RCC 7860 (cell line): ENCODE measurements at regions not wholly inside any gene's neighbourhood (a gene's known extent, or its start where the extent isn't known, plus 50 kb on each side); places are given as distances from the start of the nearest gene placed in this dataset.
"Not testable (repeated sequence)": the region's sequence is repeated elsewhere in the genome, so short reads cannot be mapped to it uniquely, and the experiment has no call there.

Experiments
- DNase-seq: peaks from one replicate; pipeline ENCODE4 v3.0.0-alpha.2; 2015; ENCODE audit warnings: low spot score
- FAIRE-seq: peaks from 2 replicates; lab custom pipeline; 2012; peaks lifted over from hg19 to GRCh38; lab: Jason Lieb, UNC

GRCh38 chr5:91244380-91245073 lies 138.6 kb downstream of the ARRDC3 start:
- DNase-seq = no peak
- FAIRE-seq = no peak

- FAIRE-seq (no peak), DNase-seq (no peak)
Measured at GRCh38 chr5:91243852-91244251, 139.3 kb downstream of the ARRDC3 start.

GRCh38 chr5:91243286-91243685 lies 139.8 kb downstream of the ARRDC3 start:
- FAIRE-seq = no peak
- no peak for DNase-seq

GRCh38 chr5:91241460-91241859 lies 141.7 kb downstream of the ARRDC3 start:
- not testable (repeated sequence) for FAIRE-seq, DNase-seq

GRCh38 chr5:91240175-91240574 lies 142.9 kb downstream of the ARRDC3 start:
- FAIRE-seq (no peak), DNase-seq (no peak)

- DNase-seq = no peak
- FAIRE-seq = no peak
Measured at GRCh38 chr5:91235271-91235694, 147.8 kb downstream of the ARRDC3 start.

GRCh38 chr5:91232523-91232922 lies 150.6 kb downstream of the ARRDC3 start:
- FAIRE-seq (no peak), DNase-seq (no peak)

- FAIRE-seq (no peak), DNase-seq (no peak)
Measured at GRCh38 chr5:91229031-91229727, 153.9 kb downstream of the ARRDC3 start.

- DNase-seq = no peak
- FAIRE-seq = no peak
Measured at GRCh38 chr5:91228188-91228587, 154.9 kb downstream of the ARRDC3 start.

- no peak for FAIRE-seq
- DNase-seq = peak; percentile 17
Measured at GRCh38 chr5:91225848-91226686, 157.1 kb downstream of the ARRDC3 start.

- no peak for DNase-seq
- no peak for FAIRE-seq
Measured at GRCh38 chr5:91224969-91225368, 158.1 kb downstream of the ARRDC3 start.

- FAIRE-seq = no peak
- no peak for DNase-seq
Measured at GRCh38 chr5:91224456-91224855, 158.7 kb downstream of the ARRDC3 start.

- DNase-seq = no peak
- FAIRE-seq = no peak
Measured at GRCh38 chr5:91223886-91224285, 159.2 kb downstream of the ARRDC3 start.

GRCh38 chr5:91222482-91222881 lies 160.6 kb downstream of the ARRDC3 start:
- DNase-seq = no peak
- FAIRE-seq = no peak

GRCh38 chr5:91221917-91222316 lies 161.2 kb downstream of the ARRDC3 start:
- no peak for DNase-seq
- FAIRE-seq = no peak

GRCh38 chr5:91219803-91220371 lies 163.2 kb downstream of the ARRDC3 start:
- no peak for DNase-seq
- FAIRE-seq = no peak

- FAIRE-seq = no peak
- DNase-seq = no peak
Measured at GRCh38 chr5:91219091-91219802, 163.9 kb downstream of the ARRDC3 start.

- FAIRE-seq = peak; percentile 78
- DNase-seq = no peak
Measured at GRCh38 chr5:91217859-91218258, 165.3 kb downstream of the ARRDC3 start.

- FAIRE-seq = no peak
Measured at GRCh38 chr5:91214571-91214970, 168.5 kb downstream of the ARRDC3 start.

More at GRCh38 chr5:91214571-91214970, 168.5 kb downstream of the ARRDC3 start:
- no peak for DNase-seq
